ENCODE measurements at regions not wholly inside any gene's neighbourhood (a gene's known extent, or its start where the extent isn't known, plus 50 kb on each side); places are given as distances from the start of the nearest gene placed in this dataset.

GRCh38 chr19:30631033-30631370 is 258.8 kb downstream of the ZNF536 start:
- Histone ChIP-seq H3K36me3 (no peaks in the 10 kb centered on the region), H3K4me3 (no peak overlapping the region), H3K4me1 (no peaks in the 10 kb centered on the region), H3K27me3 (no peaks in the 10 kb centered on the region), H3K27ac (no peak overlapping the region), H3K9me3 (no peaks in the 10 kb centered on the region)
- no peak for DNase-seq (ENCODE audit: low spot score)
- no peak for TF ChIP-seq CTCF (IDR thresholded peaks at IDR 0.05)

GRCh38 chr19:30630289-30631032 is 258.3 kb downstream of the ZNF536 start:
- DNase-seq (ENCODE audit: low spot score), result no peak
- Histone ChIP-seq H3K36me3 (no peaks in the 10 kb centered on the region), H3K9me3 (no peaks in the 10 kb centered on the region), H3K4me3 (no peak overlapping the region), H3K27ac (no peak overlapping the region), H3K4me1 (no peaks in the 10 kb centered on the region), H3K27me3 (no peaks in the 10 kb centered on the region)
- no peak for TF ChIP-seq CTCF (IDR thresholded peaks at IDR 0.05)

- no peaks in the 10 kb centered on the region for H3K4me1 ChIP-seq
- DNase-seq (ENCODE audit: low spot score), result no peak
- H3K27me3 ChIP-seq, result no peaks in the 10 kb centered on the region
- H3K27ac ChIP-seq, result no peak overlapping the region
- H3K4me3 ChIP-seq, result no peak overlapping the region
- no peaks in the 10 kb centered on the region for H3K36me3 ChIP-seq
- no peak for TF ChIP-seq CTCF (IDR thresholded peaks at IDR 0.05)
- no peaks in the 10 kb centered on the region for H3K9me3 ChIP-seq
Observed at GRCh38 chr19:30629086-30629485, 256.9 kb downstream of the ZNF536 start.

- H3K9me3 ChIP-seq, result peaks cover 0 to 9% of the 10 kb centered on the region in 2 donors
- TF ChIP-seq CTCF (IDR thresholded peaks at IDR 0.05), result no peak
Observed at GRCh38 chr19:30626626-30626966, 254.4 kb downstream of the ZNF536 start.

GRCh38 chr19:30625947-30626625 is 253.9 kb downstream of the ZNF536 start:
- H3K9me3 ChIP-seq, result peaks cover 0 to 9% of the 10 kb centered on the region in 2 donors
- no peak overlapping the region for H3K27ac ChIP-seq
- H3K4me3 ChIP-seq, result no peak overlapping the region
- no peaks in the 10 kb centered on the region for H3K27me3 ChIP-seq
- TF ChIP-seq CTCF (IDR thresholded peaks at IDR 0.05), result no peak
- no peak for DNase-seq (ENCODE audit: low spot score)
- H3K36me3 ChIP-seq, result no peaks in the 10 kb centered on the region
- H3K4me1 ChIP-seq, result no peaks in the 10 kb centered on the region

More at GRCh38 chr19:30626626-30626966, 254.4 kb downstream of the ZNF536 start:
- Histone ChIP-seq H3K36me3 (no peaks in the 10 kb centered on the region), H3K4me3 (no peak overlapping the region), H3K27me3 (no peaks in the 10 kb centered on the region), H3K27ac (no peak overlapping the region), H3K4me1 (no peaks in the 10 kb centered on the region)
- DNase-seq (ENCODE audit: low spot score), result no peak

Measured in right atrium auricular region (tissue), 2 donors.